ENCODE measurements at regions not wholly inside any gene's neighbourhood (a gene's known extent, or its start where the extent isn't known, plus 50 kb on each side); places are given as distances from the start of the nearest gene placed in this dataset.

DNA sequence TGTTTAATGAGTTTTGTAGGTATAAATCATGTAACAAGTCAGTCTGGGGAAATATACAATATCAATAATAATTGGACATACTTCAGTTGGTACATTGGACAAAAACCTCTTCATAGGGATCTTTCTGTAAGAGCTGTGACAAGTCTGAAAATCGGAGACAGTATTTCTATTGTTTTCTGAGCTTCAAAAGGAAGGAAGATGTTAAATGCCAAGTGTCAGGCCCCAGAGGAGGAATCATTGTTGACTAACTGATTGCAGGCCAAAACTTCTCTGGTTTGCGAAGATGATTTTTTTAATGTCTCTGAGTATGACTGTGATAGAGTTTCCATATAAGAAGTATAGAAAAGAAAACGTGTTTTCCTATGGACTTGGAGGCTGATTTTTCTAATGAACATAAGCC lies 316.4 kb downstream of the RNF144B start:
- H3K27me3 ChIP-seq (ENCODE audit: insufficient read depth, low read depth): no peaks in the 10 kb centered on the region
- H3K9me2 ChIP-seq (ENCODE audit: insufficient read depth): no peaks in the 10 kb centered on the region
- H3K27ac ChIP-seq: no peak overlapping the region
- H3K4me3 ChIP-seq: no peak overlapping the region
- no peaks in the 10 kb centered on the region for H3F3A ChIP-seq (ENCODE audit: insufficient read depth, low read depth)
- no peak for DNase-seq
- H3K36me3 ChIP-seq (ENCODE audit: low read depth): no peaks in the 10 kb centered on the region
- no peak overlapping the region for H2AFZ ChIP-seq
- no TSS peak for BruUV-seq (replicated peaks)
- ChIA-PET CTCF (no interaction called here), POLR2A (ENCODE audit: unreplicated experiment) (no interaction called here)
- TF ChIP-seq, protein P1, sequence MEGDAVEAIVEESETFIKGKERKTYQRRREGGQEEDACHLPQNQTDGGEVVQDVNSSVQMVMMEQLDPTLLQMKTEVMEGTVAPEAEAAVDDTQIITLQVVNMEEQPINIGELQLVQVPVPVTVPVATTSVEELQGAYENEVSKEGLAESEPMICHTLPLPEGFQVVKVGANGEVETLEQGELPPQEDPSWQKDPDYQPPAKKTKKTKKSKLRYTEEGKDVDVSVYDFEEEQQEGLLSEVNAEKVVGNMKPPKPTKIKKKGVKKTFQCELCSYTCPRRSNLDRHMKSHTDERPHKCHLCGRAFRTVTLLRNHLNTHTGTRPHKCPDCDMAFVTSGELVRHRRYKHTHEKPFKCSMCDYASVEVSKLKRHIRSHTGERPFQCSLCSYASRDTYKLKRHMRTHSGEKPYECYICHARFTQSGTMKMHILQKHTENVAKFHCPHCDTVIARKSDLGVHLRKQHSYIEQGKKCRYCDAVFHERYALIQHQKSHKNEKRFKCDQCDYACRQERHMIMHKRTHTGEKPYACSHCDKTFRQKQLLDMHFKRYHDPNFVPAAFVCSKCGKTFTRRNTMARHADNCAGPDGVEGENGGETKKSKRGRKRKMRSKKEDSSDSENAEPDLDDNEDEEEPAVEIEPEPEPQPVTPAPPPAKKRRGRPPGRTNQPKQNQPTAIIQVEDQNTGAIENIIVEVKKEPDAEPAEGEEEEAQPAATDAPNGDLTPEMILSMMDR (conservative IDR thresholded peaks at IDR 0.05): no peak
- no peak for TF ChIP-seq EZH2 (IDR thresholded peaks at IDR 0.05; ENCODE audit: low read depth)
- H3K4me1 ChIP-seq (replicated peaks; ENCODE audit: insufficient read depth): no peaks in the 10 kb centered on the region
- no peaks in the 10 kb centered on the region for H3K9me3 ChIP-seq (ENCODE audit: insufficient read depth, low read depth)
- intact Hi-C loops (cut with micrococcal nuclease; ENCODE audit: unreplicated experiment): no loop called here
- H3K4me2 ChIP-seq: no peak overlapping the region
- no peaks in the 10 kb centered on the region for H3K79me2 ChIP-seq (ENCODE audit: low read depth)
- H4K20me1 ChIP-seq (ENCODE audit: insufficient read depth): no peaks in the 10 kb centered on the region

DNA sequence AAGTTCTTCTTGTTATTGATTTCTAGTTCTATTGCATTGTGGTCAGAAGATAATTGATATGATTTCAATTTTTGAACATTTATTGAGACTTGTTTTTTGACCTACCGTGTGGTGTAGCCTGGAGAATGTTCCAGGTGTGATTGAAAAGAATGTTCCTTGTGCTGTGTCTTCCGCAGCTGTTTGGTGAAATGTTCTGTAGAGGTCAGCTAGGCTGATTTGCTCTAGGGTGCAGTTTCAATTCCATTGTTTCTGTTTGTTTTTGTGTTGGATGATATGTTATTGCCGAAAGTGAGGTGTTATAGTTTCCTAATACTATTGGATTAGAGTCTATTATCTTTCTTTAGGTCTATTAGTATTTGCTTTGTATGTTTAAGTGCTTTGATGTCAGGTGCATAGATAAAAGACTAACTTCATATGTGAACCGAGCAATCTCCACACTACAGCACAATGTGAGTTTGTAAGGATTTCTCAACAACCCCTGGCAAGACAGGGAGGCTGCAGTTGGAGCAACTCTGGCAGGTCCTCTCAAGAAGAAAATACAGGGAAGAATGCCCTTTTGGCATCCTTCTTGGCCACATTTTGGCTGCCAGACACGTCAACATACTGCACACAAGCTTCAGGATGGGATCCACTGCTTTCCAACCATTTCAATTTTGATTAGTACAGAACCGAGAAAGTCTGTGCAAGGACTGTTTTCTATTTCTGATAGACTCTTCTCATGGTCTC lies 320.7 kb downstream of the RNF144B start:
- BruUV-seq (replicated peaks): no TSS peak
- no peaks in the 10 kb centered on the region for H3K27me3 ChIP-seq (ENCODE audit: insufficient read depth, low read depth)
- POLR2A ChIA-PET (ENCODE audit: unreplicated experiment): no interaction called here

DNA sequence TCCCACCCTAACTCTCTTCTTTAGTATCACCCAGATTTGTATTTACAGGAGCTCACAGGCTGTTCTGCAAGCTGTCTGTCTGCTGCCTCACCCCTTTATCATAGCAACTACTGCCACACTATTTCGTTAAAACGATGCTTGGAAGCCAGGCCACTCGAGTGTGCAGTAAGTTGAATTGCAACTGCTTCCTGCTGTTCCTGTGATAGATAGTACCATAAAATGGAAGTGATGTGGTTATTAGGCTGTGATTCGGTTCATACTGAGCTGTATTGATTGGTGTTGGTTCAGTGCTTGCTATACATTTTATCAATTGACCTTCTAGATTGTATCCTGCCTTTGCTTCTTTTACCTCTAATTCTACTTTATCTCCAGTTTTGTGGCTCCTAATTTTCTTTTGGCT lies 325.4 kb downstream of the RNF144B start:
- Histone ChIP-seq H3K4me3 (no peak overlapping the region), H3K27me3 (ENCODE audit: insufficient read depth, low read depth) (no peaks in the 10 kb centered on the region), H2AFZ (no peak overlapping the region), H3F3A (ENCODE audit: insufficient read depth, low read depth) (no peaks in the 10 kb centered on the region), H3K9me3 (ENCODE audit: insufficient read depth, low read depth) (no peaks in the 10 kb centered on the region), H3K27ac (no peak overlapping the region), H3K4me1 (replicated peaks; ENCODE audit: insufficient read depth) (no peaks in the 10 kb centered on the region), H3K79me2 (ENCODE audit: low read depth) (no peaks in the 10 kb centered on the region), H3K4me2 (no peak overlapping the region), H4K20me1 (ENCODE audit: insufficient read depth) (no peaks in the 10 kb centered on the region), H3K36me3 (ENCODE audit: low read depth) (no peaks in the 10 kb centered on the region), H3K9me2 (ENCODE audit: insufficient read depth) (no peaks in the 10 kb centered on the region)
- intact Hi-C loops (cut with micrococcal nuclease; ENCODE audit: unreplicated experiment): no loop called here
- ChIA-PET CTCF (no interaction called here), POLR2A (ENCODE audit: unreplicated experiment) (no interaction called here)
- BruUV-seq (replicated peaks): no TSS peak
- no peak for DNase-seq
- TF ChIP-seq, protein P1 (conservative IDR thresholded peaks at IDR 0.05): no peak
- no peak for TF ChIP-seq EZH2 (IDR thresholded peaks at IDR 0.05; ENCODE audit: low read depth)

More for the DNA sequence above, 320.7 kb downstream of the RNF144B start:
- Histone ChIP-seq H3K36me3 (ENCODE audit: low read depth) (no peaks in the 10 kb centered on the region), H4K20me1 (ENCODE audit: insufficient read depth) (no peaks in the 10 kb centered on the region), H3K9me3 (ENCODE audit: insufficient read depth, low read depth) (no peaks in the 10 kb centered on the region), H3K27ac (no peak overlapping the region), H3F3A (ENCODE audit: insufficient read depth, low read depth) (no peaks in the 10 kb centered on the region), H3K79me2 (ENCODE audit: low read depth) (no peaks in the 10 kb centered on the region), H3K9me2 (ENCODE audit: insufficient read depth) (no peaks in the 10 kb centered on the region), H3K4me2 (no peak overlapping the region), H2AFZ (no peak overlapping the region), H3K4me3 (no peak overlapping the region), H3K4me1 (replicated peaks; ENCODE audit: insufficient read depth) (no peaks in the 10 kb centered on the region)
- TF ChIP-seq, protein P1 (conservative IDR thresholded peaks at IDR 0.05): no peak
- TF ChIP-seq EZH2 (IDR thresholded peaks at IDR 0.05; ENCODE audit: low read depth): no peak
- intact Hi-C loops (cut with micrococcal nuclease; ENCODE audit: unreplicated experiment): no loop called here
- CTCF ChIA-PET: no interaction called here
- no peak for DNase-seq

All from PC-9 (cell line).